DOHH2 (cell line): ENCODE measurements at regions not wholly inside any gene's neighbourhood (a gene's known extent, or its start where the extent isn't known, plus 50 kb on each side); places are given as distances from the start of the nearest gene placed in this dataset.

Experiments used
- H3F3A ChIP-seq: fragments of 200-600 bp; sonication (generic), shearing (Covaris generic); 2 replicates; pipeline ENCODE4 v1.6.0; 2016; ENCODE audit warnings: antibody characterized with exemption, mild to moderate bottlenecking; ENCODE audit not compliant: control insufficient read depth, insufficient read depth
- H3K27ac ChIP-seq: fragments of 200-600 bp; sonication (generic); 2 replicates; pipeline ENCODE4 v1.5.1; 2014; ENCODE audit warnings: low read depth, mild to moderate bottlenecking, low read length, moderate library complexity
- H3K27me3 ChIP-seq: fragments of 200-600 bp; sonication (generic); 2 replicates; pipeline ENCODE4 v1.6.1; 2014; ENCODE audit warnings: mild to moderate bottlenecking, low read length, mixed read lengths; ENCODE audit not compliant: control insufficient read depth
- H3K36me3 ChIP-seq: fragments of 200-600 bp; sonication (generic); 2 replicates; pipeline ENCODE4 v1.6.1; 2014; ENCODE audit warnings: mild to moderate bottlenecking, low read length, moderate library complexity, mixed read lengths; ENCODE audit not compliant: control insufficient read depth
- H3K4me1 ChIP-seq: fragments of 200-600 bp; sonication (generic); 2 replicates; pipeline ENCODE4 v1.6.1; 2014; ENCODE audit warnings: mild to moderate bottlenecking, low read length, mixed read lengths; ENCODE audit not compliant: control insufficient read depth
- H3K4me2 ChIP-seq: fragments of 200-600 bp; sonication (generic); 2 replicates; pipeline ENCODE4 v1.6.0; 2014; ENCODE audit warnings: mild to moderate bottlenecking, low read length, moderate library complexity
- H3K4me3 ChIP-seq: fragments of 200-600 bp; sonication (generic); 2 replicates; pipeline ENCODE4 v1.5.1; 2014; ENCODE audit warnings: mild to moderate bottlenecking, low read length, mixed read lengths
- H3K79me2 ChIP-seq: fragments of 200-600 bp; sonication (generic); 2 replicates; pipeline ENCODE4 v1.6.1; 2014; ENCODE audit warnings: mild to moderate bottlenecking, low read length, mixed read lengths; ENCODE audit not compliant: control insufficient read depth
- H3K9me2 ChIP-seq: fragments of 200-600 bp; sonication (generic); replicated peaks from 2 replicates; pipeline ENCODE4 v1.6.1; 2014; ENCODE audit warnings: mild to moderate bottlenecking, low read length, mixed read lengths; ENCODE audit not compliant: control insufficient read depth
- H3K9me3 ChIP-seq: fragments of 200-600 bp; sonication (generic); 2 replicates; pipeline ENCODE4 v1.6.1; 2014; ENCODE audit warnings: antibody characterized with exemption, low read length, mixed read lengths; ENCODE audit not compliant: control insufficient read depth, insufficient read depth
- H4K20me1 ChIP-seq: fragments of 200-600 bp; sonication (generic); 2 replicates; pipeline ENCODE4 v1.6.0; 2014; ENCODE audit warnings: low read depth, mild to moderate bottlenecking, antibody characterized with exemption, low read length, moderate library complexity; ENCODE audit not compliant: control insufficient read depth, insufficient read depth
- EZH2phosphoT487 ChIP-seq: fragments of 200-600 bp; sonication (generic); IDR thresholded peaks from 2 replicates; pipeline ENCODE4 v1.6.1; 2017; ENCODE audit warnings: borderline replicate concordance, mild to moderate bottlenecking, antibody characterized with exemption, low read length, moderate library complexity, mixed read lengths
- TF ChIP-seq, protein P1 (sequence below): fragments of 200-600 bp; sonication (generic); IDR thresholded peaks from one replicate; pipeline ENCODE4 v1.5.1; 2014; ENCODE audit warnings: antibody characterized with exemption, mild to moderate bottlenecking, low read depth, low read length; ENCODE audit not compliant: poor library complexity, severe bottlenecking

DNA sequence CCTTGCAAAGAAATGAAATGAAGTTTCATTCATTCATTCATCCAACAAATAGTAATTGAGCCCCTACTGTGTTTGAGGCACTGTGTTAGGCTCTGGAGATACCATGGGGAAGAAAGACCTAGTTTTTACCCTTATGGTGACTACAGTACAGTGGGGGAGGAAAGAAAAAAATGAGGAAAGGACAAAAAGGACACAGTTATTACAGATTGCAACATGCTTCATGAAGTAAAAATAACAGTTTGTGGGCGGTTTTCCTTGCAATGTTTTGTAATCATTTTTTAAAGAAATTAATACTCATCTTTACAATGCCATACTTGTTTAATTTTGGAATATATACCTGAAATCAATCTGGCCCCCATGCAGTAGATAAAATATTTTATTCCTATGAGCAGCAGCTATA, 120.3 kb downstream of the TM2D1 start:
- H3F3A ChIP-seq: no peaks in the 10 kb centered on the region

GRCh38 chr1:61604261-61604660, 120.7 kb downstream of the TM2D1 start:
- no peak overlapping the region for H3K4me3 ChIP-seq
- H3F3A ChIP-seq: no peaks in the 10 kb centered on the region
- no peaks in the 10 kb centered on the region for H4K20me1 ChIP-seq
- no peaks in the 10 kb centered on the region for H3K4me1 ChIP-seq
- no peaks in the 10 kb centered on the region for H3K9me2 ChIP-seq
- no peak overlapping the region for H3K27ac ChIP-seq
- no peak overlapping the region for H3K4me2 ChIP-seq
- H3K9me3 ChIP-seq: no peaks in the 10 kb centered on the region
- H3K79me2 ChIP-seq: no peaks in the 10 kb centered on the region
- no peak for TF ChIP-seq EZH2phosphoT487
- TF ChIP-seq, protein P1, sequence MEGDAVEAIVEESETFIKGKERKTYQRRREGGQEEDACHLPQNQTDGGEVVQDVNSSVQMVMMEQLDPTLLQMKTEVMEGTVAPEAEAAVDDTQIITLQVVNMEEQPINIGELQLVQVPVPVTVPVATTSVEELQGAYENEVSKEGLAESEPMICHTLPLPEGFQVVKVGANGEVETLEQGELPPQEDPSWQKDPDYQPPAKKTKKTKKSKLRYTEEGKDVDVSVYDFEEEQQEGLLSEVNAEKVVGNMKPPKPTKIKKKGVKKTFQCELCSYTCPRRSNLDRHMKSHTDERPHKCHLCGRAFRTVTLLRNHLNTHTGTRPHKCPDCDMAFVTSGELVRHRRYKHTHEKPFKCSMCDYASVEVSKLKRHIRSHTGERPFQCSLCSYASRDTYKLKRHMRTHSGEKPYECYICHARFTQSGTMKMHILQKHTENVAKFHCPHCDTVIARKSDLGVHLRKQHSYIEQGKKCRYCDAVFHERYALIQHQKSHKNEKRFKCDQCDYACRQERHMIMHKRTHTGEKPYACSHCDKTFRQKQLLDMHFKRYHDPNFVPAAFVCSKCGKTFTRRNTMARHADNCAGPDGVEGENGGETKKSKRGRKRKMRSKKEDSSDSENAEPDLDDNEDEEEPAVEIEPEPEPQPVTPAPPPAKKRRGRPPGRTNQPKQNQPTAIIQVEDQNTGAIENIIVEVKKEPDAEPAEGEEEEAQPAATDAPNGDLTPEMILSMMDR: no peak
- peaks cover 4% of the 10 kb centered on the region for H3K27me3 ChIP-seq
- no peaks in the 10 kb centered on the region for H3K36me3 ChIP-seq

More for the DNA sequence above, 120.3 kb downstream of the TM2D1 start:
- H3K36me3 ChIP-seq: no peaks in the 10 kb centered on the region
- no peaks in the 10 kb centered on the region for H3K4me1 ChIP-seq
- peaks cover 4% of the 10 kb centered on the region for H3K27me3 ChIP-seq
- no peaks in the 10 kb centered on the region for H3K9me3 ChIP-seq
- TF ChIP-seq, protein P1: no peak
- TF ChIP-seq EZH2phosphoT487: no peak
- H3K4me2 ChIP-seq: no peak overlapping the region
- no peaks in the 10 kb centered on the region for H3K79me2 ChIP-seq
- H4K20me1 ChIP-seq: no peaks in the 10 kb centered on the region
- no peaks in the 10 kb centered on the region for H3K9me2 ChIP-seq
- no peak overlapping the region for H3K4me3 ChIP-seq
- H3K27ac ChIP-seq: no peak overlapping the region

GRCh38 chr1:61602663-61603062, 122.3 kb downstream of the TM2D1 start:
- Histone ChIP-seq H3K4me1 (no peaks in the 10 kb centered on the region), H3K9me2 (no peaks in the 10 kb centered on the region), H4K20me1 (no peaks in the 10 kb centered on the region), H3K36me3 (no peaks in the 10 kb centered on the region), H3K27me3 (no peaks in the 10 kb centered on the region; the same call in 1 of the 2 replicates), H3K79me2 (no peaks in the 10 kb centered on the region), H3K4me2 (no peak overlapping the region), H3K27ac (no peak overlapping the region), H3F3A (no peaks in the 10 kb centered on the region), H3K4me3 (no peak overlapping the region), H3K9me3 (no peaks in the 10 kb centered on the region)
- no peak for TF ChIP-seq EZH2phosphoT487
- TF ChIP-seq, protein P1: no peak

DNA sequence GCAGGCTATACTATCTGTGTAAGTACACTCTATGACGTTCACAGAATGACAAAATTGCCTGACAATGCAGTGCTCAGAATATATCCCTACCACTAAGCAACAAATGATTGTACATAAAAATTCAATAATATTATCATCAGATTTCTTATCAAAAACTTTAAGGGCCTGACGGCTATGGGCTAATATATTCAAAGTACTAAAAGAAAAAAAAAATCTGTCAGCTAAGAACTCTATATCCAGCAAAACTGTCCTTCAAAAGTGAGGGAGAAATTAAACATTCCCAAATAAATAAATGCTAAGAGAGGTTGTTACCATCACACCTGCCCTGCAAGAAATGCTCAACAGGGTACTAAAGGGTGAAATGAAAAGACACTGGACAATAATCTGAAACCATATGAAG, 127.3 kb downstream of the TM2D1 start:
- no peak overlapping the region for H3K27ac ChIP-seq
- no peaks in the 10 kb centered on the region for H3K79me2 ChIP-seq
- peaks cover 6% of the 10 kb centered on the region for H3K27me3 ChIP-seq
- H3K9me2 ChIP-seq: no peaks in the 10 kb centered on the region
- no peaks in the 10 kb centered on the region for H3K4me1 ChIP-seq
- no peaks in the 10 kb centered on the region for H4K20me1 ChIP-seq
- no peaks in the 10 kb centered on the region for H3K36me3 ChIP-seq
- no peaks in the 10 kb centered on the region for H3F3A ChIP-seq
- TF ChIP-seq, protein P1: no peak
- TF ChIP-seq EZH2phosphoT487: no peak
- H3K9me3 ChIP-seq: no peaks in the 10 kb centered on the region
- H3K4me2 ChIP-seq: no peak overlapping the region
- no peak overlapping the region for H3K4me3 ChIP-seq
